ENCODE measurements at regions not wholly inside any gene's neighbourhood (a gene's known extent, or its start where the extent isn't known, plus 50 kb on each side); places are given as distances from the start of the nearest gene placed in this dataset.

- Histone ChIP-seq H3K4me3 (no peak overlapping the region), H3K4me1 (no peaks in the 10 kb centered on the region), H3K27me3 (no peaks in the 10 kb centered on the region), H3K36me3 (no peaks in the 10 kb centered on the region), H3K9me3 (no peaks in the 10 kb centered on the region), H3K27ac (no peak overlapping the region)
- DNase-seq (ENCODE audit: low spot score in 2 of 2) = no peak
- TF ChIP-seq POLR2AphosphoS5 (IDR thresholded peaks at IDR 0.05) = no peak
- TF ChIP-seq, protein P1, sequence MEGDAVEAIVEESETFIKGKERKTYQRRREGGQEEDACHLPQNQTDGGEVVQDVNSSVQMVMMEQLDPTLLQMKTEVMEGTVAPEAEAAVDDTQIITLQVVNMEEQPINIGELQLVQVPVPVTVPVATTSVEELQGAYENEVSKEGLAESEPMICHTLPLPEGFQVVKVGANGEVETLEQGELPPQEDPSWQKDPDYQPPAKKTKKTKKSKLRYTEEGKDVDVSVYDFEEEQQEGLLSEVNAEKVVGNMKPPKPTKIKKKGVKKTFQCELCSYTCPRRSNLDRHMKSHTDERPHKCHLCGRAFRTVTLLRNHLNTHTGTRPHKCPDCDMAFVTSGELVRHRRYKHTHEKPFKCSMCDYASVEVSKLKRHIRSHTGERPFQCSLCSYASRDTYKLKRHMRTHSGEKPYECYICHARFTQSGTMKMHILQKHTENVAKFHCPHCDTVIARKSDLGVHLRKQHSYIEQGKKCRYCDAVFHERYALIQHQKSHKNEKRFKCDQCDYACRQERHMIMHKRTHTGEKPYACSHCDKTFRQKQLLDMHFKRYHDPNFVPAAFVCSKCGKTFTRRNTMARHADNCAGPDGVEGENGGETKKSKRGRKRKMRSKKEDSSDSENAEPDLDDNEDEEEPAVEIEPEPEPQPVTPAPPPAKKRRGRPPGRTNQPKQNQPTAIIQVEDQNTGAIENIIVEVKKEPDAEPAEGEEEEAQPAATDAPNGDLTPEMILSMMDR (IDR thresholded peaks at IDR 0.05) = no peak
- TF ChIP-seq POLR2A (IDR thresholded peaks at IDR 0.05) = no peak
- intact Hi-C loops (cut with DNase I; ENCODE audit: low total_unique reads) = no loop called here
Measured at GRCh38 chr11:15300341-15300740, 185.6 kb downstream of the INSC start.

GRCh38 chr11:15307619-15308024 lies 192.9 kb downstream of the INSC start:
- intact Hi-C loops (cut with DNase I; ENCODE audit: low total_unique reads) = no loop called here
- no peak for DNase-seq (ENCODE audit: low spot score in 2 of 2)
- Histone ChIP-seq H3K36me3 (no peaks in the 10 kb centered on the region), H3K9me3 (peaks cover 0 to 9% of the 10 kb centered on the region in 2 donors), H3K4me1 (no peaks in the 10 kb centered on the region), H3K4me3 (no peak overlapping the region), H3K27ac (no peak overlapping the region), H3K27me3 (no peaks in the 10 kb centered on the region)
- TF ChIP-seq, protein P1 (IDR thresholded peaks at IDR 0.05) = no peak
- TF ChIP-seq POLR2A (IDR thresholded peaks at IDR 0.05) (no peak), POLR2AphosphoS5 (IDR thresholded peaks at IDR 0.05) (no peak)

DNA sequence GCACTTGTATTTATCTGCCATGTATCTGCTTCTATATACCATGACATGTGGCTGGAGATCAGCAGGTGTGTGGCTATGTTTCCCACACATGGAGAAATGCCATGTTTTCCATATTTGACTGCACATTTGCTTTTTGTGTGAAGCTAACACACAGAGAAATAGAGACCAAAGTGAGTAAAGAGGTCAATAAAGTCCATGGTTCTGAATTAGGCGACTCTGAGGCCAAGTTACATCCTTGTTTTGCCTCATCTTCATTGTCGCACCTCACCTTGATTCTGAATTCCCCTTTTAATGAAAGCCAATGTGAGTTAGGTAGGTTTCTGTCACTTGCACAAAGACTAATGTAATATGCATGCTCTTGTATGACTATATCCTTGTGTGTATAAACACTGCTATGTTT lies 194.1 kb downstream of the INSC start:
- intact Hi-C loops (cut with DNase I; ENCODE audit: low total_unique reads) = no loop called here
- Histone ChIP-seq H3K4me1 (no peaks in the 10 kb centered on the region), H3K27me3 (no peaks in the 10 kb centered on the region), H3K4me3 (no peak overlapping the region), H3K9me3 (peaks cover 0 to 9% of the 10 kb centered on the region in 2 donors), H3K27ac (no peak overlapping the region), H3K36me3 (no peaks in the 10 kb centered on the region)
- DNase-seq (ENCODE audit: low spot score in 2 of 2) = no peak
- TF ChIP-seq POLR2AphosphoS5 (IDR thresholded peaks at IDR 0.05) (no peak), POLR2A (IDR thresholded peaks at IDR 0.05) (no peak)
- TF ChIP-seq, protein P1 (IDR thresholded peaks at IDR 0.05) = no peak

DNA sequence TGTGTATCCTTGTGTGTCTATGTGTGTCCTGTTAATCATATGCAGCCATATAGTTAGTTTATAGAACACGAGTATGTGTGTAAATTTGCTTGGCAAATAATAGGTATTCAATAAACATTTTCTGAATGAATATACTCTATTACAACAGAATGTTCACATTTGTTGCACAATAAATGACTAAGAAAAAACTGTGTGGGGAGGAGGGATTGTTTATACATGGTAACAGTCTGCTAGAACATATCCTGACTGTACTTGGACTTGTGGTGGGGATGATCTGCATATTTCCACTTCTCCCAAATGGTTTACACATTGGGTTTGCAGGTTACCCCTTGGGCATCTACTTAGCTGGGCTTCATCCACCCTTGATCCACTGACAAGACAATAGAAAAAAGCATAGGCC lies 194.6 kb downstream of the INSC start:
- Histone ChIP-seq H3K27me3 (no peaks in the 10 kb centered on the region), H3K9me3 (peaks cover 0 to 9% of the 10 kb centered on the region in 2 donors), H3K4me3 (no peak overlapping the region), H3K27ac (no peak overlapping the region), H3K36me3 (no peaks in the 10 kb centered on the region), H3K4me1 (no peaks in the 10 kb centered on the region)
- TF ChIP-seq POLR2AphosphoS5 (IDR thresholded peaks at IDR 0.05) (no peak), POLR2A (IDR thresholded peaks at IDR 0.05) (no peak)
- TF ChIP-seq, protein P1 (IDR thresholded peaks at IDR 0.05) = no peak
- no peak for DNase-seq (ENCODE audit: low spot score in 2 of 2)
- intact Hi-C loops (cut with DNase I; ENCODE audit: low total_unique reads) = no loop called here

DNA sequence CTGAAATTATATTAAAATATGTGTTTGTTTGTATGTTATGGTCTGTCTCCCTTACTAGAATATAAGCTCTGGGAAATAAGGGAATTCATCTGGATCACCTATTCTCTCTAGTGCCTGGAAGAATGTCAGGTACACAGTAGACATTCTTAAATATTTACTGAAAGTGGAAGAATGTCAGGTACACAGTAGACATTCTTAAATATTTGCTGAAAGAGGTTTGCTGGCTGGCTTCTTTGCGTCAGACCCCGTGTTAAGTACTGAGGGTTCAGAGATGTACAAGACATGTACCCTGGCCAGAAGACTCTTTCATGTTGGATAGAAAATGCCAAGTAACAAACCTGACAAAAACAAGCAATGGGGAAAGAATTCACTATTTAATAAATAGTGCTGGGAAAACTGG lies 199.1 kb downstream of the INSC start:
- H3K4me3 ChIP-seq = no peak overlapping the region
- H3K4me1 ChIP-seq = no peaks in the 10 kb centered on the region
- no peak overlapping the region for H3K27ac ChIP-seq
- peaks cover 0 to 2% of the 10 kb centered on the region in 2 donors for H3K9me3 ChIP-seq
- no peaks in the 10 kb centered on the region for H3K36me3 ChIP-seq
- TF ChIP-seq POLR2A (IDR thresholded peaks at IDR 0.05) = no peak
- TF ChIP-seq POLR2AphosphoS5 (IDR thresholded peaks at IDR 0.05) = no peak
- TF ChIP-seq, protein P1 (IDR thresholded peaks at IDR 0.05) = no peak
- no peaks in the 10 kb centered on the region for H3K27me3 ChIP-seq
- no peak for DNase-seq (ENCODE audit: low spot score in 2 of 2)
- intact Hi-C loops (cut with DNase I; ENCODE audit: low total_unique reads) = no loop called here

Data from breast epithelium (tissue), 4 donors.